H4 (cell line): ENCODE measurements at regions not wholly inside any gene's neighbourhood (a gene's known extent, or its start where the extent isn't known, plus 50 kb on each side); places are given as distances from the start of the nearest gene placed in this dataset.

Source experiments
- DNase-seq: peaks from one replicate; pipeline ENCODE4 v3.0.0-alpha.2; 2015; ENCODE audit warnings: low spot score

- DNase-seq: no peak
These were observed 73.4 kb upstream of the ATL2 start for GRCh38 chr2:38450509-38450908.

GRCh38 chr2:38448692-38449410, 71.8 kb upstream of the ATL2 start:
- no peak for DNase-seq

- DNase-seq: no peak
These were observed 70.0 kb upstream of the ATL2 start for GRCh38 chr2:38446906-38447561.

GRCh38 chr2:38446418-38446817, 69.3 kb upstream of the ATL2 start:
- no peak for DNase-seq

- DNase-seq: no peak
These were observed 67.2 kb upstream of the ATL2 start for GRCh38 chr2:38444247-38444646.

GRCh38 chr2:38442643-38443541, 65.8 kb upstream of the ATL2 start:
- DNase-seq: peak; percentile 51

- DNase-seq: no peak
These were observed 64.3 kb upstream of the ATL2 start for GRCh38 chr2:38441346-38441745.

- DNase-seq: no peak
These were observed 63.6 kb upstream of the ATL2 start for GRCh38 chr2:38440655-38441054.

GRCh38 chr2:38439863-38440262, 62.8 kb upstream of the ATL2 start:
- DNase-seq: no peak

GRCh38 chr2:38438883-38439612, 62.0 kb upstream of the ATL2 start:
- no peak for DNase-seq

- DNase-seq: no peak
These were observed 61.2 kb upstream of the ATL2 start for GRCh38 chr2:38438133-38438882.

GRCh38 chr2:38436227-38436664, 59.2 kb upstream of the ATL2 start:
- no peak for DNase-seq

- no peak for DNase-seq
These were observed 58.7 kb upstream of the ATL2 start for GRCh38 chr2:38435775-38436174.

- DNase-seq: no peak
These were observed 57.5 kb upstream of the ATL2 start for GRCh38 chr2:38434595-38434994.

GRCh38 chr2:38433607-38433975, 56.5 kb upstream of the ATL2 start:
- DNase-seq: no peak

GRCh38 chr2:38432820-38433606, 55.9 kb upstream of the ATL2 start:
- DNase-seq: no peak

- no peak for DNase-seq
These were observed 53.6 kb upstream of the ATL2 start for GRCh38 chr2:38430597-38431207.

GRCh38 chr2:38430196-38430595, 53.1 kb upstream of the ATL2 start:
- no peak for DNase-seq

- no peak for DNase-seq
These were observed 50.9 kb upstream of the ATL2 start for GRCh38 chr2:38427936-38428335.

GRCh38 chr2:38427054-38427453, 50.0 kb upstream of the ATL2 start:
- no peak for DNase-seq
